ENCODE measurements at regions not wholly inside any gene's neighbourhood (a gene's known extent, or its start where the extent isn't known, plus 50 kb on each side); places are given as distances from the start of the nearest gene placed in this dataset.

DNA sequence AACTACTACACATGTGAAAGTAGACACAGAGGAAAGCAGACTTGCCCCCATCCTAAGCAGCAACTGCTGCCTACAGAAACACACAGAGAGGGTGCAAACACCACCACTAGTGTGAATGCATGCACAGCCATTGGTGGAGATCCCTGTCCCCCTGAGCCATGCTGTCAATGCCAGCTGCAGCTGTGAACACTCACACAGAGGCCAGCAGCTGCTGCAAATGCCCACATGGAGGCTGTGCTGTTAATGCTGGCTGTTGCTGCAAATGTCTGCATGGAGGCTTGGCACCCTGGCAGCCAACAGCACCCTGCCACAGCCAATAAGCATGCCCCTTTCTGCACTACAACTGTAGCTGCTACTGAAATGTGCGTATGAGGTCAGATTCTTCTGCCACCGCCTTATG, 355.0 kb downstream of the LNPK start:
- Mint-ChIP-seq H3K4me1 (ENCODE audit: low read depth) (no peaks in the 10 kb centered on the region), H3K36me3 (ENCODE audit: low read depth) (no peaks in the 10 kb centered on the region), H3K9me3 (no peaks in the 10 kb centered on the region), H3K27me3 (no peaks in the 10 kb centered on the region), H3K4me3 (no peak overlapping the region), H3K27ac (no peak overlapping the region)

DNA sequence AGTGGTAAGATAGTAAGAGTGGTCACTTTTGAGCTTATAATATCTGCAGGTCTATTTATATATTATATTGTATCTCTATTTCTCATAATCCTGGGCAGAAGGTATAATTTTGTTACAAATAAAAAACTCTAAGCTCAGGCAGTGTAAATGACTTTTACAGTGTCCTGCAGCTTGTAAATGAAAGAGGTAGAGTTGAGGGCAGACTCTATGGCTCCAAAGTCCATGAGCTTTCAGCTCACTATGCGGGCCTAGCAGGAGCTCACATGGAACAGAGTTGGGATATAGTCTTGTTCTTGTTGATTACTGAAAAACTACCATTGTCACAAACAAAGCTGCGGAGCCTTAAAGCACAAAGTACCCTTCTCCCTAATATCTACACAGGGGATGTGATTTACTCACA, 361.4 kb downstream of the LNPK start:
- no peak overlapping the region for H3K27ac Mint-ChIP-seq
- no peaks in the 10 kb centered on the region for H3K36me3 Mint-ChIP-seq (ENCODE audit: low read depth)
- no peaks in the 10 kb centered on the region for H3K9me3 Mint-ChIP-seq
- no peak overlapping the region for H3K4me3 Mint-ChIP-seq
- H3K27me3 Mint-ChIP-seq: peaks cover 11% of the 10 kb centered on the region
- H3K4me1 Mint-ChIP-seq (ENCODE audit: low read depth): no peaks in the 10 kb centered on the region

DNA sequence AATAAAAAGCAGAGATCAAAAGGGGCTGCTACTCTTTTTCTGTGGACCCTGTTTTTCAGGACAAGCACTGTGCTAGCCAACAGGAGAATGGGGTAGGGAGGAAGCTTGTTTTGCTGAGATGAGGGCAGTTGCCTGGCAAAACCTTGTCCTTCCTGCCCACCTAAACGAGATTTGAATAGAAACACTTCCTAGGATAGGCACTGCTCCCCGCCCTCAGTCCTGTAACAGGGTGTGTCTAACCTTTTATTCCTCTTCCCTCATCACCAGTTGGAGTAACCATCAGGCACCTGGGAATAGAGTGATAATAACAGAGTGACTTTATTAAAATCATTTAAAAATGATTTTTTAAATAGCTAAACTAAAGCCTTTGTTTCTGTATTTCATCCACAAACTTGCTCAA, 368.8 kb downstream of the LNPK start:
- Mint-ChIP-seq H3K36me3 (ENCODE audit: low read depth) (no peaks in the 10 kb centered on the region), H3K4me1 (ENCODE audit: low read depth) (no peaks in the 10 kb centered on the region), H3K27ac (no peak overlapping the region), H3K9me3 (no peaks in the 10 kb centered on the region), H3K27me3 (peaks cover 23% of the 10 kb centered on the region), H3K4me3 (no peak overlapping the region)

DNA sequence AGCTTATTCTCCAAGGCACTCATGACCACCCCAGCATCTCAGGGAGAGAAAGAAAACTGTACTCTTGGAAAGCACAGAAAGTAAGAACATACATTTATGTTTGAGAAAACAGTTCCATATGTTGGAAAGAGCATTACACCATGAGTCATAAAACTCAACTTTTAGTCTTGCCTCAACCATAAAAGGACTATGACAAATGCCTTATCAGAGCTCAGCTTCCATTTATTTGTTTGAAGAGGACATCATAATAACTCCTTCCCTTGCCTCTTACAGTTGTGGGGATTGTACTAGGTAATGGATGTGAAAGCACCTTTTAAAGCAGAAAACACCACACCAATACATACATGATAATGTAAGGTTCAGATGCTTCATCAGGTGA, 370.8 kb downstream of the LNPK start:
- Mint-ChIP-seq H3K4me1 (ENCODE audit: low read depth) (no peaks in the 10 kb centered on the region), H3K27me3 (peaks cover 17% of the 10 kb centered on the region), H3K9me3 (no peaks in the 10 kb centered on the region)

DNA sequence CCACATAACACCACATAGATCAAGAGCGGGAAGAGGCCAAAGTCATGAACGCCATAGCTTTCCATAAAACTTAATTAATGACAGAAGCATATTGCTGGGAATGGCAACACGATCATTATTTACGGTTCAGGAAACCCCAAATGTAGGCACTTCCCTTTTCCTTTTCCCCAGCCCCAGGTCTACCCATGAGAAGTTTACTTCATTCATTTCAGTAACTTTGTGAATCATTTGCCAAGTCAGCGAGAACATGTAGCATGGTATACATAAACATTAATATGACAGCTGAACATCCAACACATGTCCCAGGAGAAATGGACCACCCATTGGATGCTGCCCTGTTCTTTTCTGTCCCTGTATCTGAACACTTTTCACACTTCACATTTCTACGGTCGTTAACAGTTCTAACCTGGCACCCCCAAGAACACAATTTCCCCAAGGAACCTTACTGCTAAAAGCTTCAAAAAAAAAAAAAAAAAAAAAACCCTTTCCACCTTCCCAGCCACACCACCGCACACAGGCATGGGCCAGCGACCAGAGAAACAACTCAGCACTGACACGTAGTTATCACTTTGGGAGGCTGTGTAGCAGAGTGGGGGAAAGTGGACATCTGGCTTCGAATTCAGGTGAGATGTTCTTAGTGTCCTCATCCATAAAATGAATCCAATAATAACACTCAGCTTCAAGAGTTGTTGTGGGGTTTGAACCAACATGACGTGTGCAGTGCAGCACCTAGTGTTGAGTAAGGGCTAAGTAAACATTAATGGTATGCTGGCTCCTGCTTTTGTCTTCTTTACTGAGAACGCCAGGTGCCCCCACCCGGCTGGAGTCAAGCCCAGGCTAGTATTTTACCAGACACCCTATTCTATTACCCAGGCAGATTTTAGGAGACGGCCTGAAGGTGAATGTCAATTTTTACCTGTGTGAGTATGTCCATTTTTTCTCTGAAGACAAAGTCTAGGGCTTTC, 371.5 kb downstream of the LNPK start:
- H3K9me3 Mint-ChIP-seq: no peaks in the 10 kb centered on the region
- H3K4me1 Mint-ChIP-seq (ENCODE audit: low read depth): no peaks in the 10 kb centered on the region
- no peak overlapping the region for H3K27ac Mint-ChIP-seq
- no peaks in the 10 kb centered on the region for H3K36me3 Mint-ChIP-seq (ENCODE audit: low read depth)
- peaks cover 17% of the 10 kb centered on the region for H3K27me3 Mint-ChIP-seq
- H3K4me3 Mint-ChIP-seq: no peak overlapping the region

More for the DNA sequence above, 370.8 kb downstream of the LNPK start:
- Mint-ChIP-seq H3K36me3 (ENCODE audit: low read depth) (no peaks in the 10 kb centered on the region), H3K4me3 (no peak overlapping the region), H3K27ac (no peak overlapping the region)

DNA sequence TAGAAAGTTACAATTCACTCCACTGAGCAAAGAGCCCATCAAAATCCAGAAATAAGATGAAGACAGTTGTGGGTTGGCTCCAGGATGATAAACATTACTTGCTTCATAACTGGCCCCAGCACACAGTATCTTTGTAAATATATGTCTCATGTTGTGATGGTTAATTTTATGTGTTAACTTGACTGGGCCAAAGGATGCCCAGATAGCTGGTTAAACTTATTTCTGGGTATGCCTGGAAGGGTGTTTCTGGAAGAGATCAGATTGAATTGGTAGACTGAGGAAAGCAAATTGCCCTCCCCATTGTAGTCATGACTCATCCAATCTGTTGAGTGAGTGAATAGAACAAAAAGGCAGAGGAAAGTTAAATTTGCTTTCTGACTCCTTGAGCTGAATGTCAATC, 373.8 kb downstream of the LNPK start:
- Mint-ChIP-seq H3K4me3 (no peak overlapping the region), H3K9me3 (no peaks in the 10 kb centered on the region), H3K4me1 (ENCODE audit: low read depth) (no peaks in the 10 kb centered on the region), H3K27me3 (peaks cover 13% of the 10 kb centered on the region), H3K36me3 (ENCODE audit: low read depth) (no peaks in the 10 kb centered on the region), H3K27ac (no peak overlapping the region)

DNA sequence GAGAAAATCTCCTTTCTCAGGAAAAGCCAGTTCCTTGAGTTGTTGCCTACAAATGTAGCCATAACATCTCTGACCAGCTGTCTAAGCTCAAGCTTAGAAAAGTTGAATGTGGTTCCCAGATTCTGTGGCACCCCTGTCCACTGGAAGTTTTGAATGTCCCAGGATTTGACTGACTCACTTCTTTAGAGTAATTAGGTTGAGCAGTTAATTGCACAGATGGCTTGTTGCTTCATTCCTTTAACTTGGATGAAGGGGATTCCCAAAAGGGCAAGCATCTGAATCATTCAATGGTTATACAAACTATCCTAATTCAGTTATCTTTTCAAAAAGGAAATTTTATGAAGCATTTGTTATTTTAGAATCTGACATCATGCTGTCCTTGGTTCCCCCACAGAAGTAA, 374.7 kb downstream of the LNPK start:
- Mint-ChIP-seq H3K4me1 (ENCODE audit: low read depth) (no peaks in the 10 kb centered on the region), H3K9me3 (no peaks in the 10 kb centered on the region), H3K4me3 (no peak overlapping the region), H3K36me3 (ENCODE audit: low read depth) (no peaks in the 10 kb centered on the region), H3K27me3 (peaks cover 13% of the 10 kb centered on the region), H3K27ac (no peak overlapping the region)

DNA sequence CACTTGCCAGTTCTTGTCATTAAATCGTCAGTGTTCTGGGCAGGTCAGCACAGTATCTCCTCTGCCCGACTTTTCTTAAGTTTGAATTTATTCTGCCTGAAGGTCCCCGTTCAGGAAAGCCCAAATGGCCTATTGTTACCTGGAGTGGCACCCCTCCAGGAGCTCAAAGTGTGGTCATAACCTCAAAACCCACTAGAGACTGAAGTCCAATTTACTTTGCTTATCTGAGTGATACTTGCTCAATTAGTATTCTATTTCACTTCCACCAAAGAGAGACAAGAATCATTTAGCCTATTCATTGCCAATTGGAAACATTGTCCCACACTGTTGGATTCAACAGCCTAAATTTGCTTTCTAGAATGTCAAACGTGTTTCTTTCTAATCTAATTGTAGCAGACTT, 375.3 kb downstream of the LNPK start:
- H3K4me1 Mint-ChIP-seq (ENCODE audit: low read depth): no peaks in the 10 kb centered on the region
- no peak overlapping the region for H3K4me3 Mint-ChIP-seq
- no peaks in the 10 kb centered on the region for H3K9me3 Mint-ChIP-seq
- H3K36me3 Mint-ChIP-seq (ENCODE audit: low read depth): no peaks in the 10 kb centered on the region
- peaks cover 9% of the 10 kb centered on the region for H3K27me3 Mint-ChIP-seq
- H3K27ac Mint-ChIP-seq: no peak overlapping the region

DNA sequence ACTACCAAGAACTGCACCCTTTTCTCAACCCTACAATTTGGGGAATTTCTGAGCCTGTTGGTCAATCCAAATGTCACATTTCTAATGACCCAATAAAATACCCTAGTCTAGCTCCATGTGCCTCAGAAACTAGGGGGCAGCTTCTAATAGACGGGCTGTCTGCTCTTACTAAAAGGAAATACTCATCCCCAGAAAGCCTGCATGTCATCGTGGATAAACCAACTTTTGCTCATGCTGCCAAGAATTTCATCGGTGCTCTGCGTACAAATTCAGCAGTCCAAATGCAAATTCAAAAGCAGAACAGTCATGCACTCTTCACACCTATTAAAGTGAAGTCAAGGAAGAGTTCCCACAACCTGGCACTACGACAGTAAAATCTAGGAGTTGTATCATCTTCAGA, 377.3 kb downstream of the LNPK start:
- Mint-ChIP-seq H3K9me3 (no peaks in the 10 kb centered on the region), H3K4me1 (ENCODE audit: low read depth) (no peaks in the 10 kb centered on the region), H3K27ac (no peak overlapping the region), H3K27me3 (peaks cover 9% of the 10 kb centered on the region), H3K4me3 (no peak overlapping the region), H3K36me3 (ENCODE audit: low read depth) (no peaks in the 10 kb centered on the region)

DNA sequence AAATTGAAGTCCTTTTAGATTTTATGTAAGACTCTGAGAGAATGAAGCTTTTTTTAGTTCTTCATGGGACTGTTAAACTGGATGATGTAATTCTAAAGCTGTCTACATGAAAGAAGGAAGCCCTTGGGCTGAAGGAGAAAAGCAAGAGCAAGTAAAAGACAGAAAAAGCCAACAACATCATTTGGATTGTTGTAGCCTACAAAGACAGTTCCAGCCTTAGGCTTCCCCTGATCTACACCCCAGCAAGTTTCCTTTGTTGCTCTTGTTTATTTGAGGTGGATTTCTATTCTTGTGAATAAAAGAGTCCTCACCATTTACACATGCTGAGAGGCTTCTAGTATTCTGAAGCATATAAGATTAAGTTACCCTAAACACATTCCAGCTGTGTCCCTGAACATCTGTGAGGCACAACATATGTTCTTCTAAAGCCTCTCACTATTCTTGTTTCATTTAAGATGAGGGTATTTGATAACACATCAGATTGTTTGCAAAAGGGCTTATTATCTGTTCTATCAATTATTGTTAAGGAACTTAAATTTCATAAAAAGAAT, 377.8 kb downstream of the LNPK start:
- Mint-ChIP-seq H3K4me1 (ENCODE audit: low read depth) (no peaks in the 10 kb centered on the region), H3K27me3 (peaks cover 9% of the 10 kb centered on the region), H3K36me3 (ENCODE audit: low read depth) (no peaks in the 10 kb centered on the region), H3K4me3 (no peak overlapping the region), H3K9me3 (no peaks in the 10 kb centered on the region), H3K27ac (no peak overlapping the region)

DNA sequence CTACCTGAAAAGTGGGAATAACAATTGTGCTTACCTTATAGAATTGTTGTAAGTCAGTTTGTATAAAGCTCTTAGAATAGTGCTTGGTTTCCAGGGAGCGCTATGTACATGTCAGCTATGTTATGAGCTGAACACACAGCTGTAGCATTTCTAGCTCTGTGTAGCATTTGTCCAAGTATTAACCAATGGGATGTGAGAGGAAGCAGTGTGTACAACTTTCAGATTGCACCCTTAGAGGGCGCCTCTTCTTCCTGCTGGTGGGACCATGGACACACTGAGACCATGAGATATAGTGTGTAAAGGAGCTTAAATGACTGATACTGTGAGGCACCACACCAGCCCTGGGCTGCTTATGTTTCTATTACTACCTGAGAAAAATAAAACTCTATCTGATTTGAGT, 380.2 kb downstream of the LNPK start:
- Mint-ChIP-seq H3K27me3 (peaks cover 5% of the 10 kb centered on the region), H3K4me1 (ENCODE audit: low read depth) (no peaks in the 10 kb centered on the region), H3K36me3 (ENCODE audit: low read depth) (no peaks in the 10 kb centered on the region)

DNA sequence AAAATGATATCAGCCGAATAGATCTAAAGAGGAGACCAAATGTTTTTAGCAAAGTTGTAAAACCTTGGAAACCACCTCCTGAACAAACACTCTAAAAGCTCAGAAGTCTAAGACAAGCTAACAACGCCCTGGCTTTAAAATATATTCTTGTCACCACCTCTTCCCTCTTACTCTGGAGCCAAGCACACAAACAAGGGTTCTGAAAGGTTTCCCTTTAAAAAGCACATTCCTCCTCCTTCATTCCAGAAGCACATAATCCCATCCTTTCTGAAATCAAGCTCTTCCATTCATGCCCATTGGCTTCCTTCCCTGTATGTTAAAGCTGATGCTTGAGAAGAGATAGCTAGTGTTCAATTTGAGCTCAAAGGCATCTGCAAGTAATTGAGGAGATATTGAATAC, 382.0 kb downstream of the LNPK start:
- Mint-ChIP-seq H3K27ac (no peak overlapping the region), H3K4me3 (no peak overlapping the region), H3K27me3 (peaks cover 5% of the 10 kb centered on the region), H3K9me3 (no peaks in the 10 kb centered on the region), H3K36me3 (ENCODE audit: low read depth) (no peaks in the 10 kb centered on the region), H3K4me1 (ENCODE audit: low read depth) (no peaks in the 10 kb centered on the region)

More for the DNA sequence above, 380.2 kb downstream of the LNPK start:
- no peaks in the 10 kb centered on the region for H3K9me3 Mint-ChIP-seq
- no peak overlapping the region for H3K4me3 Mint-ChIP-seq
- no peak overlapping the region for H3K27ac Mint-ChIP-seq

DNA sequence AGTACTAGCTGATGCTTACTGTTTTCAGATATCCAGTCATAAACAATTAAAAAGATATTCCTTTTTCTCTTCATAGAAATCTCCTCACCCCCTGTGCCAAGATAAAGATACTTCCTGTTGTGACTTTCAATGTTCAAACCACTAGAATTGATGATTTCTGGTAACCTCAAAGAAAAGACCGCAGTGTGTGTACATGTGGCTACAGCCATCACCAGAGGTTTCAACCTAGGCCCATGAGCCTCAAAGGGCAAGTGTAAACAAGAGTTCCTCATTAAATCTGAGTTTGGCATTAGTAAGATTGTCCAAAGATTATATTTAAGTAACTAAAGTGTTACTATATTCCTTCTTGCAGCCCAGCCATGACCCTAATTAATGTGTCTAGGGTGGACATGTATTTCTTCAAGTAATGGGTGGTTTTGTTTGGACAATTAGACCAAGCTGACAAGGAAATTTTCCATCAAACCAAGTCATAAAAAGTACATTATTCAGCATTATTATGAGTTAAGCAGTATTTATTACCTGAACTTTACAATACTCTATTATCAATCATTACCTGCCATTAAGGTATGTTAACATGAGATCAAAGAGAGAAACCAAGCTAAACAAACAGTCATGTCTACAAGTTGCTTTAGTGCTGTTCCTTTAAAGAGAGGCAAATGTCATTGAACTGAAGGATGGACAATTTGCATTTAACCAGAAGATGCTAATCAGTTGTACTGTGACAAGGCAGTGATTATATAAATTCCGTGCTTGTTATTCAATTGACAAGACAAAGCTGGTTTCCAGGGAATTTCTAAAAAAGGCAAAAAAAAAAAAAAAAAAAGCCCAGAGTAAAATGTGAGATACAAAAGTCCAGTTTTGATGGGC, 382.7 kb downstream of the LNPK start:
- H3K27me3 Mint-ChIP-seq: peaks cover 5% of the 10 kb centered on the region
- H3K27ac Mint-ChIP-seq: no peak overlapping the region
- H3K4me1 Mint-ChIP-seq (ENCODE audit: low read depth): no peaks in the 10 kb centered on the region
- no peaks in the 10 kb centered on the region for H3K9me3 Mint-ChIP-seq
- no peaks in the 10 kb centered on the region for H3K36me3 Mint-ChIP-seq (ENCODE audit: low read depth)
- no peak overlapping the region for H3K4me3 Mint-ChIP-seq

DNA sequence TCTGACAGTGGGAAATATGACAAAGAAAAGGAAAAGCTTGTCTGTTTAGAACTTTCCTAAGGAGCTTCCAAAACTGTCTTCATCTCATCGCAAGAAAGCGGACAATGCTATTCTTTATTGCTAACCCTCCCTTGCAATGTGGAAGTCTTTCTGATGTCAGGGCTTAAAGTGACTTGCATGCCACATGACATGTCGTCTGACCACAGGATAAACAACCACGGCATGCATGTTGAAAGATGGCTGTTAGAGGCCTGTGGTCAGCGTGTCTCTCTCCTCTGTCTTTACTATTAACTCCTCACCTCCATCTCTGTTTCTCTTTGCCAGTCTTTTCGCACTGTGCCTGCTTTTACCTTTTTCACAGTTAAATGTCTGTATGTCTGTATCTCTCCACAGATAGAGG, 389.8 kb downstream of the LNPK start:
- Mint-ChIP-seq H3K27ac (no peak overlapping the region), H3K36me3 (ENCODE audit: low read depth) (no peaks in the 10 kb centered on the region), H3K27me3 (no peaks in the 10 kb centered on the region), H3K4me3 (no peak overlapping the region), H3K9me3 (no peaks in the 10 kb centered on the region), H3K4me1 (ENCODE audit: low read depth) (no peaks in the 10 kb centered on the region)
